ENCODE measurements at regions not wholly inside any gene's neighbourhood (a gene's known extent, or its start where the extent isn't known, plus 50 kb on each side); places are given as distances from the start of the nearest gene placed in this dataset.
"Not testable (repeated sequence)": the region's sequence is repeated elsewhere in the genome, so short reads cannot be mapped to it uniquely, and the experiment has no call there.

- FAIRE-seq = no peak
Measured at GRCh38 chr6:92243315-92243714, 1176.0 kb downstream of the EPHA7 start.

GRCh38 chr6:92231171-92231701 is 1188.1 kb downstream of the EPHA7 start:
- FAIRE-seq = no peak

GRCh38 chr6:92219987-92220386 is 1199.4 kb downstream of the EPHA7 start:
- FAIRE-seq = not testable (repeated sequence)

GRCh38 chr6:92216717-92217116 is 1202.6 kb downstream of the EPHA7 start:
- no peak for FAIRE-seq

- FAIRE-seq = no peak
Measured at GRCh38 chr6:92201618-92202017, 1217.7 kb downstream of the EPHA7 start.

DNA sequence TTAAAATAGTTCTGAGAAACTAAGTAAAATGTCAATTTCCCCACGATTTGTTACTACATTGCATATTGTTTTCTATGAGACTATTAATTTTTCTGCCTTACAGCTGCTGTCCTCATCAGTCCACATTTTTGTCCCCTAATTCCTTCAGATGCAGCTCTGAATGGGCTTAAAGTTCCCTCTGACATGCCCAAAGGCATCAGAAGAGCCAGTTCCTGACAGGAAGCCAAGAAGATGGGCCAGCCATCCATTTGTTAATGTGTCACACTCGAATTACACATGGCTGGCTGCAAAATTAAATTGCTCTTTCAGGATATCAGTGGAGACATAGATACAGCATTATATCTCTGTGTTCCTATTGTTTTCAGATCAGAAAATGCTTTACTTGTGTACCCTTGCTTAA is 1223.0 kb downstream of the EPHA7 start:
- no peak for FAIRE-seq

- no peak for FAIRE-seq
Measured at GRCh38 chr6:92195796-92196195, 1223.6 kb downstream of the EPHA7 start.

DNA sequence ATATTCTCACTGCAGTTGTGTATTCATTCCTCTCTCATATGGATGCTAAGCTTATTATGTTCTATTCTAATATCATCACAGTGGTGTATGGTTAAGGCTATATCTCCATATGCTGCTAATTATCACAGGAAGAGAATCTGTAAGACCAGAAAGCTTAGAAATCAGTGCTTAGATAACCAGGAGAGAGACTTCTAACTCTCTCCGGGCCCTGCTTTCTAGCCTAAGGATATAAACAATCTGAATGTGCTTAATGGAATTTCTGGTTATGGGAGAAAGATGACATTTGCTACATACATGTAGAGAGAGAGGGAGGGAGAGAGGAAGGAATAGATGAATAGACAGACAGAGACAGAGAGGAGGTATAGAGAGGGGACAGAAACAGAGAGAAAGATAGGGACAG is 1231.3 kb downstream of the EPHA7 start:
- FAIRE-seq = no peak

DNA sequence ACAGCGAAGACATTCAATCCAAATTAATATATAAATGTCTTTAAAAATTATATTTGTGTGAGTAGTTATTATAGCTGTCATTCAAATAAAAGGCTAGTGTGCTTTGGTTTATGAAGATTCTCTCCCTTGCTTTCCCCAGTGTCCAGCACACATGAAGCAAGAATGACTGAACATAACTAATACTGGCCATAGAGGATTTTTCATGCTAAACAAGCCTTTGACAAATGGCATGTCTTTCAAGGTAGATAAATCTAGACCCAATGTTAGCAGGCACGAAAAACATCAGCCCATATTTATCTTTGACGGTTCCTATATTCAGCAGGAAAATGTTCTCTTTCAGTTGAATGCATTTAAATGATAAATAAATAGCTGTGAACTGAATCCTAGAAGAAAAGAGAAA is 1234.4 kb downstream of the EPHA7 start:
- no peak for FAIRE-seq

GRCh38 chr6:92181347-92181746 is 1238.0 kb downstream of the EPHA7 start:
- FAIRE-seq = no peak

GRCh38 chr6:92180090-92180489 is 1239.3 kb downstream of the EPHA7 start:
- FAIRE-seq = no peak

DNA sequence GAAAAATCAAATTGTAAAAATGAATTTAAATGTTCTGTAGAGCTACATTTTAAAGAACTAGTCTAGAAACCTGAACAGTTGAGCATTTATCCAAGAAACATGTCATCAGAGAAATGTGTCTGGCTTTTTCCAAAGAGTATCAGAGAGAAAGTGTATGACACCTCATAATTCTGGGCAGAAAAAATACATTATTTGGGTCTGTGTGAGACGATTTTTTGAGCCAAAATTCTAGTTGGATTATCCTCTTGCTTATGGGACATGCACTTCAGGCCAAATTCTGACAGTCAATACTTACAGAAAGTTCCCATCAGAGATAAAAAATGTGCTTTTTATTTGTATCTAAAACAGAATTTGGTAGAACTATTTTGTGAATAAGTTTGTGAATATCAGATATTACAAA is 1242.7 kb downstream of the EPHA7 start:
- FAIRE-seq = no peak

DNA sequence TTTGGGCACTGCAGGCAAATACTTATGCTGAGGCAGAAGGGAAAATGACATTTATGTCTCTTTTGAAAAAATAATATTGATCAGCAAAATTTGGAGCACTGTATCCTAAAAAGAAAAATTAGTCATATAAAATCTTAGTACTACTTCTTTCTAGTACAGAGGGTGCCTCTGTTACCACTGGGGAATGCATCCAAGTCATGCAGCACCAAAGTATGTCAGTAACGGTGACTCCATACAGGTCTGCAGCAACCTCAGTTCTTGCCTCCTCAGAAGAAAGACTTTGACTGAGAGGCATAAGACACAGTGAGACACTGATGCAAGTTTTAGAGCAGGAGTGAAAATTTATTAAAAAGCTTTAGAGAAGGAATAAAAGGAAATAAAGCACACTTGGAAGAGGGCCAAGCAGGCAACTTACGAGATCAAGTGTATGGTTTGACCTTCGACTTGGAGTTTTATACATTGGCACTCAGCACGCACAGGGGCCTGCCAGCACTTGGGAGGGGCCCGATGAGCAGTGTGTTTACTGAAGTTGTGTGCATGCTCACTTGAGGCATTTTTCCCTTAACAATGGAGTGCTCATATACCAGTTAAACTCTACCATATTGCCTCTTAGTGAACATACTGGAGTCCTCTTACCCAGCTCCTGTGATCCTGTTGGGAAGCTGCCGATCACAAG is 1244.8 kb downstream of the EPHA7 start:
- no peak for FAIRE-seq

DNA sequence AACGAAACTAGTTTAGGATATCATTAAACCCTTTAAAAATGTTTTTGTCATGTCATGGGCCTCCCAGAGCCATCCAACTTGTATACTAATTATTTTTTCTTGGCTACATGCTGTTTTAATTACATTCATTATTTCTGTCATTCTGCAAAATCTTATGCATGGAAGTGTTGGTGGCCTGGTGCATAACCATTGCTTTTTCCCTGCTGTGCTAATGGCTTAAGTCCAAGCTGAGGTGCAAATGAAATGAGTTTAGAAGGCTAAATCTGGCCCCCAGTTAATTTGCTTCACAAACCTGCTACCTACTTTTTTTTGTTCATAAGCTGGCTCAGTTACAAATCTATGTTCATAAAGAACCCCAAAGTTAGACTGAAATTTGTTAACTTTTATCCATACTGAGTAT is 1249.9 kb downstream of the EPHA7 start:
- FAIRE-seq = no peak

GRCh38 chr6:92166666-92167065 is 1252.7 kb downstream of the EPHA7 start:
- FAIRE-seq = no peak

DNA sequence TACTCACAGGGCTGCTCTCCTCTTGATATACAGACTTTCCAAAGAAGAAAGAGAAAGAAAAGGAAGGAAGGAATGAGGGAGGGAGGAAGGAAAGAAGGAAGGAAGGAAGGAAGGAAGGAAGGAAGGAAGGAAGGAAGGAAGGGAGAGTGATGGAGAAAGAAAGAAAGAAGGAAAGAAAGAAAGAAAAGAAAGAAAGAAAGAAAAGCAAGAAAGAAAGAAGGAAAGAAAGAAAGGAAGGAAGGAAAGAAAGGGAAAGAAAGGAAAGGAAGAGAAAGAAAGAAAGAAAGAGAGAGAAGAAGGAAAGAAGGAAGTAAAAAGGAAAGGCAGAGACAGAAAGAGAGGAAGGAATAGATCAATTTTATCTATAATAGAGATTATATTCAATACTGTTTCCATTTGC is 1257.4 kb downstream of the EPHA7 start:
- FAIRE-seq = no peak

GRCh38 chr6:92160226-92160625 is 1259.1 kb downstream of the EPHA7 start:
- FAIRE-seq = no peak

DNA sequence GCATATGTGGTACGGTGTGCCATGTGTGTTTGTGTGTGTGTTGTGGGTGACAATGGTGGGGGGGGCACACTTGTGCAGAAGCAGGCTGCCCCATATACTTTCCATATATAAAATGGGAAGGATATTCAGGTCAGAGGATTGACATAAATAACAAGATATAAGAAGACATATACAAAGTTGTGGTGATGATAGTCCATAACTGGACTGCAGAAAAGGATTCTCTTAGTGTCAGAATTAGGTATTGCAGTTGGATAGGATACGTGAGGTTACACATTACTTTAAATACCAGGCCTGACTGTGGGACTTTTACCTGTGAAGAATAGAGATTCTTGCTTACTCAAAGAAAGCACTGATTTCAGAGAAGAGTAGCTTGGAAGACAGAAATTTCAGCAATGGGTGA is 1260.3 kb downstream of the EPHA7 start:
- no peak for FAIRE-seq

GRCh38 chr6:92150553-92150952 is 1268.8 kb downstream of the EPHA7 start:
- FAIRE-seq = no peak

GRCh38 chr6:92147246-92147645 is 1272.1 kb downstream of the EPHA7 start:
- no peak for FAIRE-seq

- FAIRE-seq = no peak
Measured at GRCh38 chr6:92139601-92140000, 1279.8 kb downstream of the EPHA7 start.

GRCh38 chr6:92132957-92133356 is 1286.4 kb downstream of the EPHA7 start:
- FAIRE-seq = no peak

DNA sequence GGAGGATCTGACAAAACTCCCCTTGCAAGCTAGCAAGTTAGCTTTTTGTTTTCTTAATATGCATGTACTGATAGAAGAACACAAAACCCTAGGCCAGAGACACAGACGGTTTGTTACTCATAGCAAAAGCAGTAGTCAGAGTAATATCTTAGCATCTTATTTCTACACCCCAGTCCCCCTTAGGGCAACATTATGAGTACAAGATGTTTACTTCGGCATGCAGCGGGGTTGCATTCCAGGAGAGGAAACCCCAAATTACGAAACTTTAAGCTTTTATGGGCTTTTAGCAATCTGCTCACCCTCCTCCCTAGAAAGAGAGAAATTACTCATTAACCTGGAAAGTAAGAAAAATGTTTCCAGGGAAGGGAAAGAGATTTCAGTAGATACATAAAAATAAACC is 1286.9 kb downstream of the EPHA7 start:
- FAIRE-seq = no peak

DNA sequence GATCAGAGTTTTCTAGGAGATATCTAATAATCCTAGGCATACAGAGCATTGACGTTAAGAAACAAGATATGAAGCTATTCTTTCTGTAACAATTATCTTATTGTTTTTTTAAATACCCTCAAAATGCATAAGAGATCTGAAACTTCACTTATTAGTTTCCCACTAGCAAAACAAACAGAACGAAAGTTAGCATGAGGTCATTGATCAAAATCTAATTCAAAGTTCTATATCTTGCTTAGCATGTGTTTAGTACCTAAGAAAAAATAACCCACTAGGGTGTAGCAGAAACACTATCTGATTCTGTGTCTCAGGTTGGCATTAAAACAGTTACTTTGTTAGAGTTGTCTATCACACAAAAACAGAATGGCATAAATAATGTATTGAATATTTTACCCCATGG is 1288.4 kb downstream of the EPHA7 start:
- FAIRE-seq = no peak

GRCh38 chr6:92126983-92127382 is 1292.4 kb downstream of the EPHA7 start:
- no peak for FAIRE-seq

All from TTC549 (cell line).